ENCODE measurements at regions not wholly inside any gene's neighbourhood (a gene's known extent, or its start where the extent isn't known, plus 50 kb on each side); places are given as distances from the start of the nearest gene placed in this dataset.

GRCh38 chr15:91476861-91477260 is 376.6 kb upstream of the SLCO3A1 start:
- DNase-seq, result no peak

DNA sequence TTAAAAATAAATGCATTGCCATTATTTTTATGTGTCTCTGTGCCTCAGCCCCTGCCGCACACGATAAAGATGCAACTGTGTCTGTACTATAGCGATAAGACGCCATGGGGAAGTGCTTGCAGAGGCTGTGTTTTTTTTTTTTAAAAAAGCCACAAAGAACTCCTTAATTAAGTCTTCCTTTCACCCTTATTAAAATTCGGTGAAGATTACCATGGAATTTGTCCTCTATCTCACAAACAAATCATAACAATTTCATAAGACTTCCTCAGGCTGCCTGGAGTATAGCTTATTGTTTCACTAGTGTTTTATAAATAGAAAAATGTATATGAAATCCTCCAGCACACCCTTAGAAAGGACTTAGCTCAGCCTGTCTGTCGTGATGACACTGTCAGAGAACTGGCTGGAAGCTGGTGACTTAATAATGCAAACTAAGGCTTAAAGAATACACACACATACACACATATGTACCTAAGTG is 374.8 kb upstream of the SLCO3A1 start:
- no peak for DNase-seq

DNA sequence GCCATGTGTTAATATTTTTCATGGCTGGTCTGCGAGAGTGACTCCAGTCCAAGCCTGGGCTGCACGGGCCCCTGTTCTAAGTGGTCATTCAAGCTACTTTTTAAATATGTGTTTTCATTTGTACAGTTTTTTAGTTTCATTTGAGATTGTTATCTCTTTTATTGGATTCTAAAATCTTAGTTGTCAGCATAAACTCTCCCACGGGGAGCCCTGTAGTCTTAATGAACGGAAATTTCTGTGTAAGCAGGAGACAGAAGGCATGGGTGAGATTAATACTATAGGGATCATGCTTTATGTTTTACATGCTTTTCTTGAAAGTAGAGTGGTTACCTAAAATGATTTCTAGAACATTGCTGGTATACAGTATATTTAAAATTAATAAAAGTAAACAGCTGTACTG is 373.1 kb upstream of the SLCO3A1 start:
- DNase-seq, result no peak

DNA sequence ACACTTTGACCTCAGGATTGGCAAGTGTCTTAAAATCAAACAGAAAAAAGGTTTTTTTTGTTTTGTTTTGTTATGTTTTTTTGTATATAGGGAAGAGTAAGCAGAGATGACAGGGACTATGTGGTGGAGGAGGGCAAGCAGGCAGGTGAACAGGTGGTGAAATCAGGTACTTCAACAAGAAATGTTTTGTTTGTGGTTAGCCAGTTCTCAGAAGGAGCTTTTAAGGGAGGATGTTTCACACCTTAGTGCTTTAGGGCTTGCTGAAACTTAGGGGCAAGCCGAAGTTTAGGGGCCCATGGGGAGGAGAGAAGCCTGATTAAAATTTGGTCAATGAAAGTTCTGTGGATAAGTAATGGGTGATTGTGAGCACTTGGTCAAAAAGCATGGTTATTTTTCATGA is 370.7 kb upstream of the SLCO3A1 start:
- no peak for DNase-seq

GRCh38 chr15:91484141-91484540 is 369.4 kb upstream of the SLCO3A1 start:
- DNase-seq, result no peak

DNA sequence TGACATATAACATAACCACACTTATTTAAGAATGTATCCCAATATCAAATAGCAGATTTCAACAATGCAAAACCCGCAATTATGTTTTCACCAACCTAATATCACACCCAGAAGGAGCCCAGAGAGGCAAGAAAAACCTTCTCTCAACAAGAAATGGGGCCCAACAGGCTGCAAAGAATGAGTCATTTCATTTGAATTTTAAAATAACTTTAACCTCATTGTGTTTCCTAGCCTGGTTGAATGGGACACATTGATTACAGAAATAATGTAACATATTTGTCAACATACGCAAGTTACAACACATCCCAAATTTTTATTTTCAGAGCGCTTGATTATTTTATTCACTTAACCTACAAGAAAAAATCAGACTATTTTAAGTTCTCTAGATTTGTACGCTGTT is 365.1 kb upstream of the SLCO3A1 start:
- no peak for DNase-seq

- DNase-seq, result no peak
Measured at GRCh38 chr15:91490211-91490610, 363.3 kb upstream of the SLCO3A1 start.

DNA sequence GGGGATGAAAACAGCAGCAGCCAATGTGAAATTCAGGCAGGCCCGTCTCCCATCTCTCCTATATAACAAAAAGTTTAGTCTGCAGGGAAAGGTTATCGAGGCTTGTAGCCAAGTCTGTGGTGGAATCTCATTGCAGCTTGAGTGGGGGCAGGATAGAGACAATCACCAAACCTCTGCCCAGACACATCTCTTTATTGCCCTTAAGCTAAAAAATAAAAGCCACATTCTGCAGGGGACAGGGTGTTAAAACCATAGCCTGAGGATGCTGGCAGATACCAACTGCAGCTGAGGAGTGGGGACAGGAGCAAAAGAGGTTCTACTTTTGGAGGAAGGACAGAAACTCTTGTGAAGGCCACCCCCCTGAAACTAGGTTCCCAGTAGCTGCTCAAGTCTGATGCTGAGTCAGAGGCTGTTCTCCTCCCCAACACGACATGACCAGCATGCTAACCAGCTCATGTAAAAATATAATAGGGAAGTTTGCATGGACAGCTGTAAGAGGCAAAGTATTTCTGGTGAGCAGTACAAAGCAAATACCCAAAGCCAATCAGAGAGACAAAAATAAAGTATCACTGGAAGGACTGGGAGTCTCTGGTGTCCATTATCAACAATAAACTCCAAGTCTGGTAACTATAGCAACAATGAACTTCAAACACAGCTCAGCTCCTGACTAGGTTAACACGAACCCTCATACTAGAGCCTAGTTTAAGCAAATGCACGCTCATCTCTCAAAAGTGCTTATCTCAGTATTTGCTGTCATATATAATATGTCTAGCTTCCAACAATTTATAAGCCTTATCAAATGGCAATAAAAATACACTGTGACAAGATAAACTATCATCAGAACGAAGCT is 362.2 kb upstream of the SLCO3A1 start:
- DNase-seq, result peak; percentile 55

DNA sequence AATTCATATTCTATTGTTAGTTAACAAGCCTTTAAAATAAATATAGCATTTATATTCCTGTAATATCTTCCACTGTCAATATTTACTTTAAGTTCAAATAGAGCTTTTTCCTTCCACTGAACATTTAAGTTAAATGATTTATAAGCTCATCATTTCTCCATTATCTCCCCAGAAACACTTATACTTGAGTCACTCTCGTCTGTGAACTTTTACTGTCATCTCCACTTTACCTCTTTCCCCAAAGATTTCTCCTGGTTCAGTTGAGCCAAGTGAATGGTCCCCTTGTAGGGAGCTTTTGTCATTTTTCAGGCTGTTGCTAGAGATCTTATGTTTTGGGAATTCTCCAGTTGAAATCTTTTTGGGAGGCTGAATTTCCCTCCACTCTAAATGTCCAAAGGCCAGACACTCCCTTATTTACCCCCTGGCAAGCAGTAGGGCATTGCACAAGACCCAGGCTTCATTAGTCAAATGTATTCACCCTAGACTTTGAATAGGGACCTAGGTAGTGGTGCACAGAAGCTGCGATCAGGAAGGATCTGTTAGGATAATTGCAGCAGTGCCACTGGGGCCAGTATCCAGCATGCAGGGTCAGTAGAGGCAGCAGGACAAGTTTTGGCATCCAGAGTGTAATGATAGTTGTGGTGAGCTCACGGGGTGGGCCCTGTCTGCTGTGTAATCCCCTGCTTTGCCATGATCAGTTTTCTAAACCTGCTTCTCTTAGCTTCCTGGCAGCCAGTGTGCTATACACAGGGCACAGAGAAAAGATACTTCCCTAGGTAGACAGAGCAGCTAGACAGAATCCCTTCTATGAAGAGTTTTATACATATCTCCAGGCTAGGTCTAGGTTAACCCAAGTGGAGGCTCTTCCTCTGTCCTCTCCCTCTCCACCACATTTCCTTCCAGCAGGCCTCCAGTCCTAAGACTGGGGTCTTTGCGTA is 356.5 kb upstream of the SLCO3A1 start:
- no peak for DNase-seq

DNA sequence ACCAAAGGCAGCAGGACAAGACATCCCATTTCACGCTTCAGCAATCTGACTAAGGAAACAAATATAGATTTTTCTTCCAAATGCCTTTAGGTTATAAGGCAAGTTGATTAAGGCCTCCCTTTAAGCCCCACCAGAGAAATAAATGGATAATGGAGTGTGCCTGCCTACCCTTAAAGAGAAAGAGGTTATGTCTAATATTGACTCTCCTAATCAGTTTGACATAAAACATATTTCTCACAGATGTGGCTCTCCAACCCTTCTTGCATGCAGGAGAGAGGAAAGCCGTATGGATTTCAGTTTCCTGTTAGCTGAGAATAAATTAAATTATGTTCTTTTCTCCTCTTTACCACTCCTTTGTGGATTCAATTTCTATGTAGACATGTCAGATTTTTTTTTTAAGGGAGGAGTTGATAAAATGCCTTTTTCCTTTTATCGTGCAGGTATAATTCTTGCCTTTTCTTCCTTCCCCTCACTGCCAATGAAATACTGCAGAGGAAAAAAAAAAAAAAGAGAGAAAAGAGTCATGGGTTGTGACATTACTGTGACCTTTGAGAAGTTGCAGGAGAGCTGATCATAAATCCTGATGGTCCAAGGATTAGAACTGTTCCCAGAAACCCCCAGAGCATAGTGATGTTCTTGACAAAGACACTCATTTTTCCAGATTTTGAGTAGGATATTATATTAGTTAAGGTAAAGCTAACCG is 355.3 kb upstream of the SLCO3A1 start:
- no peak for DNase-seq

DNA sequence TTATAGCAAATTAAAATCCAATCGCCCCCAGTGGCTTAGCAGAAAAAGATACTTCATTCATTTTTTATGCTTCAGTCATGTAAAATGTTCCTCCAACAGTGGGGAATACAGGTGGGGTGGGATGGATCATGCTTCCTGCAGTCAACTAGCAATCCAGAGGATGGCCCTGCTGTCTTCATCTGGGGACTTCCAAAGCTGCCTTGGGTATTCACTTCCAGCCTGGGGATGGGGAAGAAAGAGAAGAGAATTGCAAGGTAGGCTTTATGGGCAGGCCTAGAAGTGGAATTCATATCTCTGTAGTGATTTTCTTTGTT is 354.8 kb upstream of the SLCO3A1 start:
- DNase-seq, result no peak

- no peak for DNase-seq
Measured at GRCh38 chr15:91499774-91500383, 353.6 kb upstream of the SLCO3A1 start.

- no peak for DNase-seq
Measured at GRCh38 chr15:91508633-91509032, 344.9 kb upstream of the SLCO3A1 start.

- no peak for DNase-seq
Measured at GRCh38 chr15:91514147-91514546, 339.4 kb upstream of the SLCO3A1 start.

DNA sequence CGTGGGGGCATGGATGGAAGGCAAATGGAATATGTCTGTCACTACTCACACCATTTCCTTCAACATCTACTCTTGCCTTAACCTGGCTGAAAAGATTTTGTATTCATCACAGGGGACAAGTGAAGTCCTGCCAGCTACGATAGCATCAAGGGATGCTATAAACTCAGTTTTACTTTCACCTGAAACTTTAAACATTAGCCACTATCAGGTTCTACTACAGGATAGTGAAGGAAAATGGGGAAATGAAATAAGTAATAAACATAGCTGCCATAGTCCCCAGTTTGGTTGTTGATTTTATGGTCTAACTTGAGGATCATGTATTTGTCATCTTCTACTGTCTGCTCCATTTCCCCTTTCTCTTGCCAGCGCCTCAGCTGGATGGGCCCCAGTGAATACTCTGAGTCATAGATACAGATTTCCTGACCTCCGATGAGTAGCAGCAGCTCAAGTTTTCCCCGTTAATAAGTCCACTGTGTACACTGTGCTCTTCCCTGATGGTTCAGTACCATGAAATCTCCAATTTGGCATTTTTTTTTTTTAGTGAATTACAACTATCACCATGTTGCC is 338.2 kb upstream of the SLCO3A1 start:
- DNase-seq, result peak; percentile 78

- DNase-seq, result no peak
Measured at GRCh38 chr15:91516866-91517265, 336.6 kb upstream of the SLCO3A1 start.

GRCh38 chr15:91517491-91518200 is 335.9 kb upstream of the SLCO3A1 start:
- peak; percentile 33 for DNase-seq

DNA sequence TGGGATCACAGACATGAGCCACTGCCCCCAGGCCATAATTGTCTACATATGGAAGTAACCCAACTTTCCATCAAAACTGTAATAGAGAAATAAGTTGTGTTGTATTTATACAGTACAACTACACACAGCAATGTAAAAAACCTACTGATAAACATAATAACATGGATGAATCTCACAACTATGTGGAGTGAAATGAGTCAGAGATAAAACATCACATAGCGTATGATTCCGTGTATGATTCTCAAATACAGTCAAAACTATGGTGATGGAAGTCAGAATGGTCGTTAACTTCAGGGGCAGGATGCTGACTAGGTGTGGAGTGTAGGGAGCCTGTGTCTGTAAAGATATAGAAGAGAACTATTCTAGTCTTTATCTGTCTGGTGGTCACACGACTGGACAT is 332.7 kb upstream of the SLCO3A1 start:
- peak; percentile 63 for DNase-seq

- no peak for DNase-seq
Measured at GRCh38 chr15:91521548-91521947, 332.0 kb upstream of the SLCO3A1 start.

- DNase-seq, result peak; percentile 25
Measured at GRCh38 chr15:91521996-91522395, 331.5 kb upstream of the SLCO3A1 start.

DNA sequence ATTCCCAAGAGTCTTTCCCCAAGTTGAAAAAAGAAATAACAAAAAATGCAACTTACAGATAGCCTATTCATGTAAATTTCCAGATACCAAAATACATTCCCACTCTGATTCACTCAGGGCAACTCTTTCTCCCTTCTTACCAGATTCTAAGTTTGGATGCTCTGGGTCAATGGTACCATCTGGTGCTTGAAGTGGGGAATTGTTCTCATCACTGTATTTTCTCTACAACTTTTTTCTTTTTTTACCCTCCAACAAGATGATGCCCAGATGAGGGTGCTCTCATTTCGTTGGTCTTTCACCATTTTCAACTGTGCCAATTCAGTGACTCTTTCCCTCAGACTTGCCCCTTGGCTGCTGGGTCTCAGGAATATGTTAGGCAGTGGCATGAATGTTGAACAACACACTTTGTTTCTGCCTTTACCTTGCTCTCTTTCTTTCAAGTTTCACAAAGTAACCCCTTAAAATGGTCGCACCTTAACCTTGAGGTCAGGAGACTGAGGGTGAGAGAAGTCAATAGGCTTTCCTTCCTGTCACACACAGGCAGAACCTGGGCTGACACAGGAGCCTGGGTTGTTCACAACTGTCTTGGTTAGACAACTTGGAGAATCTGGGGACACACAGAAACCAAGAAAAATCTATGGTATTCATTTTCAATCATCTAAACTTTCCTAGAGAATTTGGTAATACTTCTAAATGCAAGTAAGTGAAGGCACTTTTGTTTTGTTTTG is 330.7 kb upstream of the SLCO3A1 start:
- peak; percentile 40 for DNase-seq

Measured in NCI-H226 (cell line).